MG63 (cell line): ENCODE measurements at regions not wholly inside any gene's neighbourhood (a gene's known extent, or its start where the extent isn't known, plus 50 kb on each side); places are given as distances from the start of the nearest gene placed in this dataset.
A peak's percentile ranks its signal among the peaks of the same experiment; 100 is the strongest.

Source experiments
- DNase-seq: peaks from one replicate; pipeline ENCODE4 v3.0.0-alpha.2; 2020
- H3K27me3 ChIP-seq: fragments of 250-450 bp; sonication (Bioruptor Pico); 2 replicates; pipeline ENCODE4 v1.5.1; 2020; ENCODE audit warnings: mild to moderate bottlenecking, moderate library complexity
- H3K36me3 ChIP-seq: fragments of 250-450 bp; sonication (Bioruptor Pico); 2 replicates; pipeline ENCODE4 v1.5.1; 2020; ENCODE audit warnings: mild to moderate bottlenecking, moderate library complexity
- H3K4me3 ChIP-seq: fragments of 250-450 bp; sonication (Bioruptor Pico); 2 replicates; pipeline ENCODE4 v1.5.1; 2020; ENCODE audit warnings: mild to moderate bottlenecking, moderate library complexity
- H3K9me3 ChIP-seq: fragments of 250-450 bp; sonication (Bioruptor Pico); 2 replicates; pipeline ENCODE4 v1.5.1; 2020; ENCODE audit warnings: mild to moderate bottlenecking, moderate library complexity

DNA sequence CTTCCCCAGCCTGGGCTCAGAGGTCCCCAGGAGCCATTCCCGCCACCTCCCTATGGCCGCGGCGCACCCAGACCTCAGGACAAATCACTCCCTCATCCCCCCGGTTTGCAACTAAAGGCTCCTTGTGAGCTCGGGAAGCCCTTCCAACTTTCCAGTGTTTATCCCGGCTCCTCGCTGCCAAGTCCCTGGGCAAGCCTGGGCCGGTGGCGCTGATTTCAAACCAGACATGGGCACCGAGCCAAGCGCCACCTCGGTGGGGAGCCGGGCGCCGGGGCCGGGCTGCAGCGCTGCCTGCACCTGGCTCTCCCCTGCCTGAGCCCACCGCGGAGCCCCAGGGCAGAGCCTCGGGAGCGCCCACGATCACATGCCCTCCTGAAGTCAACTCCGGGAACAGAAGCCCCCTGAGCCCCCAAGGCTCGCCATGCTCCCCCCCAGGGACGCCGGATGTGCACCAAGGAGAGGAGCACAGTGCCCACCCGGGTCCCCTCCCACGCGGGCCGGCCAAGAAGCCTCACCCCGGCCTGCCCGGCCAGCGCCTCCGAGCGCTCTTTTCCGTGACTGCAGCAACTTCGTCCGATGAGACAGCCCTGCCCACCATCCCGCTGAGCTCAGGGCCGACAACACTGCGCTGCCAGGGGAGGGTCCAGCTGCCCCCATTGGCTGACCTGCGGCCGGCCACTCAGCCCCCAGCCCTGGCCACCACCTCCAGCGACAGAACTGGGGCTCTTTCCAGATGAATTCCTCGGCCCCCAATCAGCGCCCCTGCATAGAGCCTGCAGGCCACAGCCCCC is 50.0 kb downstream of the NCOR2 start:
- H3K4me3 ChIP-seq, result peak overlapping the region; percentile 64
- H3K36me3 ChIP-seq, result peaks cover 39% of the 10 kb centered on the region
- DNase-seq, result peak; percentile 88
- no peaks in the 10 kb centered on the region for H3K27me3 ChIP-seq
- H3K9me3 ChIP-seq, result no peaks in the 10 kb centered on the region

DNA sequence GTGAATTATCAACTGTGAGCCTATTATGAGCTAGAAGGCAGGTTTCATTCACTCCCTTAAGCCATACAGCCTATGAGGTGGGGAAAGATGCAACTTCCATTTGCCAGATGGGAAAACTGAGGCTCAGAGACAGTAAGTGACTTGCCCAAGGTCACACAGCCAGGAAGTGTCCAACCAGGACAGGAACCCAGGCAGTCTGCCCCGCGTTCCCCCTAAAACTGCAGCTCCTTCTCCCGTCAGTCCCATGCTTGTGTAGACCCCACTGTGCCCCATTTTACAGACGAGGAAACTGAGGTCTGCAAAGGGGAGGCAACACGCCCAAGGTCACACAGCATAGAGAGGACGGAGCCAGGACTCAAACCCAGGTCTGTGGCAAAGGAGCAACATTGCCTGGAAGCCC is 50.6 kb downstream of the NCOR2 start:
- Histone ChIP-seq H3K9me3 (no peaks in the 10 kb centered on the region), H3K4me3 (peak overlapping the region; percentile 64), H3K27me3 (no peaks in the 10 kb centered on the region), H3K36me3 (peaks cover 44% of the 10 kb centered on the region)
- DNase-seq, result no peak

DNA sequence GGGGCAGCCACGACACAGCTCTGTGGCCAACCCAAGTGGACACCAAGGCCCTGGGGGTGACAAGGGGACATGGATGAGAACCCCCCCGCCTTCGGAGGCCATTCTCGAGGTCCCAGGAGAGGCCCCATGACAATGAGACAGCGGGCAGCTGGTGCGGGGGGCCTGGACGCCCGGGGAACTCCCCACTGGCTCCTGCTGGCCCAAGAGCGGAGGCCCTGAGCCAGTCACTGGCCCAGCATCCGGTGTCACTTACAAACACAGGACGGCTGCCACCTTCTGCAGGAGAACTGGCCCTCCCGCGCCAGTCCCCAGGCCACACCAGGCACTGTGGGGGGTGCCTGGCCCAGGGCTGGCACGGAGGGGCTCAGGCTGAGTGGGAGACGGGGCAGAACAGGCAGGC is 51.4 kb downstream of the NCOR2 start:
- H3K9me3 ChIP-seq, result no peaks in the 10 kb centered on the region
- H3K4me3 ChIP-seq, result no peak overlapping the region; the same call in 1 of the 2 replicates

DNA sequence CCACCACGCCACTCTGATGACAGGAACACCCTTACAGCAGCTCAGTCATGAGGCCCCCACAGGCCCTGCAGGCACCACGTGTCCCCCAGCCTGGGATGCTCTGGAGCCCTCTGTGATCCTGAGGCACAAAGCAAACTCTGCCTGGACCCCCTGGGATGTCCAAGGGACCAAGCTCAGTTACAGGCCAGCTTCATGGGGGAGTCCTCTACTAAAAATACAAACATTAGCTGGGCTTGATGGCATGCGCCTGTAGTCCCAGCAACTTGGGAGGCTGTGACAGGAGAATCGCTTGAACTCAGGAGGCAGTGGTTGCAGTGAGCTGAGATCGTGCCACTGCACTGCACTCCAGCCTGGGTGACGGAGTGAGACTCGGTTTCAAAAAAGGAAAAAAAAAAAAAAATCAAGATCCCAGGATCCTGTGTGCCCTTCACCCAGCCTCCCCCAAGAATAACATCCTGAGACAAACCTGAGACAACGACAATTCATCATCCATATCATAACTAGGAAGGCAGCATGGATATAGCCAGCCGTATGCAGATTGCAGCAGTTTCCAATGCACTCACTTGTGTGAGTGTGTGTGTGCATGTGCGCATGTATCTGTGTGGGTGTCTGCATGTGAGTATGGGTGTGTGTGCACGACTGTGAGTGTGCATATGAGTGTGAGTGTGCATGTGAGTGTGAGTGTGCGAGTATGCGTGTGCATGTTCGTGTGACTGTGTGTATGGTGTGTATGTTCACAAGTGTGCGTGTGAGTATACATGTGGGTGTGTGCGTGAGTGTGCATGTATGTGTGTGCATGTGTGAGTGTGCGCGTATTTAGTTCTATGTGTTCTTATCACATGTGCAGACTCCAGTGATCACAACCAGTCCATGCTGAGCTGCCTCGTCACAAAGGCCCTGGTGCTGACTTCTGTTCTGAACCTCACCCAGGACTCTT is 52.1 kb downstream of the NCOR2 start:
- Histone ChIP-seq H3K27me3 (no peaks in the 10 kb centered on the region), H3K4me3 (no peak overlapping the region), H3K9me3 (no peaks in the 10 kb centered on the region), H3K36me3 (peaks cover 40% of the 10 kb centered on the region)
- no peak for DNase-seq

More for the DNA sequence above, 51.4 kb downstream of the NCOR2 start:
- DNase-seq, result no peak
- H3K36me3 ChIP-seq, result peaks cover 40% of the 10 kb centered on the region
- no peaks in the 10 kb centered on the region for H3K27me3 ChIP-seq

DNA sequence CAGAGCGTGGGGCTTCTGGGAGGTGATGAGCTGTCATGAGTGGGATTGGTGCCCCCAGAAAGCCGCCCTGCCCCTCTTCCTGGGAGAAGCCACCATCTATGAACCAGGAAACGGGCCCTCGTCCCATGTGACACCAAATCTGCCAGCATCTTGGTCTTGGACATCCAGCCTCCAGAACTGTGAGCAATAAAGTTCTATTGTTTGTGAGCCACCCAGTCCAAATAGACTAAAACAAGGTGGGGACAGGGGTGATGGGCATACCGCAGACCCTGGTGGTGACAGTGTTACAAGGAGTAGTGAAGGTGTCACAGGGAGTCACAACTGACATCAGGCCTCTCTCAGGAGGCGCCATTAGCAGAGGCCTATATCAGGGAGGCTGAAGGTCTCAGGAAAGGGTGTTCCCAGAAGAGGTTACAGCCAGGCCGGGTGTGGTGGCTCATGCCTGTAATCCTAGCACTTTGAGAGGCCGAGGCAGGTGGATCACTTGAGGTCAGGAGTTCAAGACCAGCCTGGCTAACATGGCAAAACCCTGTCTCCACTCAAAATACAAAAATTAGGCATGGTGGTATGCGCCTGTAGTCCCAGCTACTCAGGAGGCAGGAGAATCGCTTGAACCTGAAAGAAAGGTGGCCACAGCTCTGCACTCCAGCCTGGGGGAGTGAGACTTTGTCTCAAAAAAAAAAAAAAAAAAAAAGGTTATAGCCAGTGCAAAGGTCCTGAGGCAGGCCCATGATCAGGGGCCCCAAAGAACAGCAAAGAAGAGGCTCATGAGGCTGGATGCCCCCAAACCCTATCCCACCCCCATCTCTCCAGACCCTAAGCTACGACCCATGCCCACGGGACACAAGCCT is 53.0 kb downstream of the NCOR2 start:
- Histone ChIP-seq H3K9me3 (no peaks in the 10 kb centered on the region), H3K27me3 (no peaks in the 10 kb centered on the region), H3K36me3 (peaks cover 40% of the 10 kb centered on the region), H3K4me3 (no peak overlapping the region)
- no peak for DNase-seq

DNA sequence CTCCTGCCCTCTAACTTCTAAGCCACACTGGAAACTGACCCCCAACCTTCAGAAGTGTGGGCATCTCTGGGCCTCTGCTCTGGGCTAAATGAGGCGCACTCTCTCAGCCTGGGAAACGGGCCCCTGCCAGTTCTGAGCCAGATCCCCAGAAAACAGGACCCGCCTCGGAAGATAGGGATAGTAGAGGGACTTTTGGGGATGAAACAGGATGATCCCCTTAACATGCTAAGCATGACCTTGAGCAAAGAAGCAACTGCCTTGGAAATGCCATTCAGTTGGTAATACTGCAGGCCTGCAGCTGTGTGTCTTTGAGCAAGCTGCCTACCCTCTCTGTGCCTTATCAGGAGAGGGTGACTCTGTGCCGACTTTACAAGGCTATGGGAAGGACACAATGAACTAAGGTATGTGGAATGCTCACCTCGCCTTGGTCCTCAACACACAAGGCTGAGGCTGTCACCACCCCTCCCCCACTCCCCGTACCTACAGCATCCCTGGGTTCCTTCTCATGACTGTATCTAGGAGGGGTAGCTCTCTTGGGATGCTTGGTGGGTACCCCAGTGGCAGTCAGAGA is 54.0 kb downstream of the NCOR2 start:
- no peaks in the 10 kb centered on the region for H3K9me3 ChIP-seq
- H3K27me3 ChIP-seq, result no peaks in the 10 kb centered on the region
- peaks cover 40% of the 10 kb centered on the region for H3K36me3 ChIP-seq
- no peak overlapping the region for H3K4me3 ChIP-seq
- no peak for DNase-seq

DNA sequence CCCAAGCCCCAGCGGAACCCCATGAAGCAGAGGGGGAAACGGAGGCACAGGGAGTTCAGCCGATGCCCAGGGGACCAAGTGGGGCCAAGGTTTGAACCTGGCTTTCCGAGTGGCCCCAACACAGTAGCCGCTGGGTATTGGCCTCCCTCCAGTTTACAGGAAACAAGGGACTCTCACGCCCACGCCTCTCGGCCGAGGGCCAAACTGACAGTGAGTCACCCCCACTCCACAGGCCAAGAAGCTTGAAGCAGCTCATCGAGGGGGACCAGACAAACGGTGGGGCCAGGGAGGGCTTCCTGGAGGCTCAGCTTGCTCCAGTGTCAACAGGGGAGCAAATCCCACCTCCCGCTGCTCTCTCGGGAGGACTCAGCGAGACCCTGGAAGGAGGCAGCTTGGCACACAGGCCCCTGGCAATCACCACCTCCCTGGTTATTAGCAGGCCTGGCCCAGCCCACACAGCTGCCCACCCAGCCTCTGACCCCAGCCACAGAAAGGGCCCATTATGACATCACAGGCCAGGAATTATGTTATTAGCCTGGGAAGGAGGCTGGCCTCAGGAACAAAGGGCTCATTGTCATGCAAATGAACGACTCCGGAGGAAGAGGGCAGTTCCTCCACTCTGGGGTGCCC is 54.6 kb downstream of the NCOR2 start:
- DNase-seq, result peak; percentile 97
- no peak overlapping the region for H3K4me3 ChIP-seq
- peaks cover 40% of the 10 kb centered on the region for H3K36me3 ChIP-seq
- no peaks in the 10 kb centered on the region for H3K9me3 ChIP-seq
- H3K27me3 ChIP-seq, result no peaks in the 10 kb centered on the region

DNA sequence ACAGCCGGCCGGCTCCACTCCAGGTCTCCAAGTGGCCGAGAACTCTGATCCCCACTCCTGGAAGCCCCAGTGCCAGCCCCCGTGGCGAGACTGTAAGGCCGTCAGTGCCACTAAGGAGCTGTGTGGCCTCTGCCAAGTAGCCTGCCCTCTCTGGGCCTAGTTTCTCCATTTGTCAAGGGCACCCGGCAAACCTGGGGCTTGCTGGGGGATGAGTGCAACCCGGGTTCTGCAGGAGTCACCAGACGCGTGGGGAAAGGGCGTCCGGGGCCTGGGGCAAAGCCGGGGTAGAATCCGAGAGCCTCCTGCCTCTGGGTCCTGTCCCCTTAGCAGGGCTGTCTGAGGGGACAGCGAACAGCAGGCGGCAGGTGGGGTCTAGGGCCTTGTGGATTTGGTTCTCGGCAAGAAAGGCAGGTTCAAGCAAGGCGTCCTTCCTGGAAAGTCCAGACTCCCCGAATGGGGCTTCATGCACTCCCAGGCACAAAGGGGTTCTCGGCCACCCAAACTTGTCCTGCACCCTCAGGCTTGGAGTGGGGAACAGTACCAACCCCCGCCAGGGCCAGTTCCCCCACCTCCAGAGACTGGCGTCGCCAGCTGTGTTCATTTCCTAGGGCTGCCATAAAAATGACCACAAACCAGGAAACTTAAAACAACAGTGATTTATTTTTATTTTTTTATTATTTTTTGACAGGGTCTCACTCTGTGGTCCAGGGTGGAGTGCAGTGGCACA is 56.0 kb downstream of the NCOR2 start:
- no peak for DNase-seq
- Histone ChIP-seq H3K9me3 (no peaks in the 10 kb centered on the region), H3K4me3 (no peak overlapping the region), H3K27me3 (no peaks in the 10 kb centered on the region), H3K36me3 (peaks cover 38% of the 10 kb centered on the region)

DNA sequence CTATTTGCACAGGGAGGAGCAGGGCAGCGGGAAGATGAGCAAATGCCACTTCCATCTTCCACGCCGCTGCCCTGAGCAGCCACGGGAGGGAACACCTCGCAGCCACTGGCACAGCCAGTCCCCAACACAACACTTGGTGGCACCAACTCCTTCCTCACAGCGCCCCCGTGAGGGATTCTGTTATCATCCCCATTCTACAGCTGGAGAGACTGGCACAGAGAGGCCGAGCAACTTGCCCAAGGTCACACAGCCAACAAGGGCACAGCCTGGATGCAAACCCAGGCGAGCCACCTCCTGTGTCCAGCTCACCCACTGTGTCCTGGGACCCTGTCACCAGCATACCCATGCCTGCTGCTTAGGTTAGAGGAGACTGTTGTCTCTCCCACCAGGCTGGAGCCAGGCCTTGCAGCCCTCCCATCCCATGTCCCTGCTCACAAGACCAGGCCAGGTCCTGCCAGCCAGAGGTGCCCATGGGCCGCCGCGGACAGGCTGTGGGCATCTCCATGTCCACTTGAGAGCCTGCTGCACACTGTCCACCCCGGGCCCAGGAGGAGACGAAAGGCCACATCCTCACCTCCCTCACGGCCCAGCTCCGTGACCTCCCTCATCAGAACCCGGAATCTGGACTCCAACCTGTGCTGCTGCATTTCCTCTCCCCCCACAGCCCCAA is 57.0 kb downstream of the NCOR2 start:
- no peak for DNase-seq
- no peaks in the 10 kb centered on the region for H3K9me3 ChIP-seq
- no peak overlapping the region for H3K4me3 ChIP-seq
- peaks cover 30% of the 10 kb centered on the region for H3K36me3 ChIP-seq
- H3K27me3 ChIP-seq, result no peaks in the 10 kb centered on the region

DNA sequence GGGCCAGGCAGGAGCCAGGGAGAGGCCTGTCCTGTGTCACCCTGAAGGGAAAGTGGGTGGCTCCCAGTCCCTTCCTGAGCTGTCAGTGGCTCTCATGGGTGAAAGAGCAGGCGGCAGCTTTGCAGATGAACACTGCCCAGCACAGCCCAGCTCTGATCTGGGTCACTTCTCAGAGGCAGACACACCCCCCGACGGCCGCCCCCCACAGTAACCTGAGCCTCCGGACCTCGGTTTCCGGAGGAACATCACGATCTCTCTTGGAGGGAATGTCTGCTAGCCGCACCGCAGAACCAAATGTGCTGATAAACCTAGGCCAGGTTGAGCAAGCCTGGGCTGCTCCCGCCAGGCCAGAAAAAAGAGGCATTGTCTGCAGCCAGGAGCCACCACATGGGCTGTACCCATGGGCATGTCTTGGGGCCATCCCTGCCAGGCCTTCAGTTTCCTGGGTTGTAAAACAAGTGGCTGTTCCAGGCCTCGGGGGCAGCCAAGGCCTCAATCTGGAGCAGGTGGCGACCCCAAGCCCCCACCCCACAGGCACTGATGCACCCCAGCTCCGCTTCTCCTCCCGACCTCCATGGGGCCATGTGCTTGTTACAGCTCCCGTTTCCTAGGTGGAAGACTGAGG is 57.6 kb downstream of the NCOR2 start:
- DNase-seq, result no peak
- H3K4me3 ChIP-seq, result no peak overlapping the region

DNA sequence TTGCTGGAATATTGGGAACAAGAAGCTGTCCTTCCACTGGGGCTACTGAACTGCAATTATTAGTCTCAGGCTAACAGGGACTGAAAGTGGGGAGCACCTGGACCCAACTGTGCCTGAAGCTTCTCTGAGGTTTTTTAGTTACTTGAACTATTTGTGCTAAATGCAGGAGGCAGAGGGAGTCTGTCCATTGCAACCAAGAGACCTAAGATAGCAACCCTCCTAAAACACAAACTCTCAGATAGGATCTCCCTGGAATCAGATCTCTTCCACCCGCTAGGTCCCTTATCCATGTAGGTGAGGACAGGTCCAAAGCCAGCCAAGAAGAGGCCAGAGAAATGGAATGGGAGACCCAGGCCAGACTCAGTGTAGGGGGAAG is 58.1 kb downstream of the NCOR2 start:
- no peaks in the 10 kb centered on the region for H3K27me3 ChIP-seq
- peaks cover 20% of the 10 kb centered on the region for H3K36me3 ChIP-seq
- H3K4me3 ChIP-seq, result no peak overlapping the region
- no peak for DNase-seq
- H3K9me3 ChIP-seq, result no peaks in the 10 kb centered on the region

More for the DNA sequence above, 57.6 kb downstream of the NCOR2 start:
- no peaks in the 10 kb centered on the region for H3K27me3 ChIP-seq
- H3K9me3 ChIP-seq, result no peaks in the 10 kb centered on the region
- H3K36me3 ChIP-seq, result peaks cover 23% of the 10 kb centered on the region

DNA sequence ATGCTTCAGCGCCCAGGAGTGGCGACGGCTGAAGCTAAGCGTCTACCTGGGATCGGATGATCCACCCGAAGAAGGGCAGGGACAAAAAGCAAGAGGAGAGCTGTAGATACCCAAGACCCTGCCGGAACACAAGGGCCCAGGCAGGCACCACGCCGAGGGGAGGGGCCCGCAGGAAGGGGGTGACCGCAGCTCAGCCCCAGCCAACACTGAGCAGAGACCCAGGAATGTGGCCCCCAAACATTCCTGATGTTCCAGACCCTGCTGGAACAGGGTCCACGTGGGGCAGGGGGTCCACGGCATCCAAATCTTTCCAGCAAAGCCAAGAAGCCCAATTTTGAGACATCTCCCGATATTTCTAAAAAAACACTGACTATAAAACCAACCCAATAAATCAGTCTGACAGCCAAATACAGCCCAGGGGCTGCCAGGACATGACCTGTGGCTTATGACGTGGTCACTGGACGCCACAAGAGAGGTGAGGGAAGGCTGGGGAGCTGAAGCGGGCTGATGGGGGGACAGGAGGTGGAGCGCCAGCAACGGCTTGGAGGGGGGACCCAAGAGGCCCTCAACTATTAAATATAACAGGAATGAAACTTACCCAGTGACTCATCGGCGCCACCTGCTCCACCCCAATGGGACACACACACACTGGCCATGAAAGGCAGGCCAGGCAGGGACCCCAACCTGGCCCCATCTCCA is 58.9 kb downstream of the NCOR2 start:
- Histone ChIP-seq H3K9me3 (no peaks in the 10 kb centered on the region), H3K27me3 (no peaks in the 10 kb centered on the region), H3K4me3 (no peak overlapping the region), H3K36me3 (peaks cover 13% of the 10 kb centered on the region)
- no peak for DNase-seq

DNA sequence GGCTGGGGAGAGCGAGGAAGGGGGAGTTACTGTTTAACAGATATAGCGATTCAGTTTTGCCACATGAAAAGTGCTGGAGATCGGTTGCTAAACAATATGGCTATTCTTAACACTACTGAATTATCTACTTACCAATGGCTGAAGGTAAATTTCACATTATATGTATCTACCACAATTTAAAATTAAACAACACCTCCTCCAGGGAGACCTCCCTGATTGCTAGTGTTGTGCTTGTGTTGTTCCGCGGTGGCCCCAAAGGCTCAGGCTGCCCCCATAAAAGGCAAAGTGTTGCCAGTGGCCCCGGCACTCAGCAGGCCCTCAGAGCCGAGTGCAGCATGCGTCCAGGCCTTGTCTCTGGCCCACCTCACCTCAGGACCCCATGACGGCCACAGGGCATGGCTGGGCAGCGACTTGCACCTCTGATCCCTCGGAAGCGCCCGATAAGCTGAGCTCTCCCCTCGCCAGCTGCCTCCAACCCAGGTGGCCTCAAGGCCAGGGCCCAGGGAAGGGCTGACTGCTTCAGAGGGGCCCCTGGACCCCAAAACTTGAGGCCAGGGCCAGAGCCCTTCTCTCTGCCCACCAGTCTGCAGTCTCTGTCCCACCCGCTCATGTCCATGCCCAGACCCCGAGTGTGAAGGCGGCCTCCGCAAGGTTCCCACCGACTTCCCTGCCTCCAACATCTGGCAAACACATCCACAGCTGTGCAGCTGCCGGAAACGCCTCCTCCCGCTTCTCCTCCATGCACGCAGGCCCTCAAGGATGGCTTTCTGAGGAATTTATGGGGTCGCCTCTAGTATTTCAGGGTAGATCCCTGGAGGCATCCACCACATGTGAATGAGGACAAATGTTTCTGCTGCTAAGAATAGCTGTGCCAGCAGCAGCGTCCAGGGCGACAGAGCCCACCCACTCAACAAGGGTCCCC is 60.0 kb downstream of the NCOR2 start:
- Histone ChIP-seq H3K9me3 (no peaks in the 10 kb centered on the region), H3K27me3 (no peaks in the 10 kb centered on the region), H3K36me3 (peaks cover 8% of the 10 kb centered on the region), H3K4me3 (no peak overlapping the region)
- no peak for DNase-seq
